Glutamatergic neuron (in vitro differentiated cells): ENCODE measurements at regions not wholly inside any gene's neighbourhood (a gene's known extent, or its start where the extent isn't known, plus 50 kb on each side); places are given as distances from the start of the nearest gene placed in this dataset.

Experiments used
- DNase-seq: peaks from one replicate; pipeline ENCODE4 v3.0.0; 2022
- H3K27ac Mint-ChIP-seq: one replicate; pipeline ENCODE4 v1.8.0; 2020; ENCODE audit warnings: mild to moderate bottlenecking, mixed read lengths, inconsistent platforms; ENCODE audit not compliant: unreplicated experiment
- H3K27me3 Mint-ChIP-seq: one replicate; pipeline ENCODE4 v1.8.0; 2020; ENCODE audit warnings: mild to moderate bottlenecking, moderate library complexity, mixed read lengths, inconsistent platforms; ENCODE audit not compliant: unreplicated experiment
- H3K36me3 Mint-ChIP-seq: one replicate; pipeline ENCODE4 v1.8.0; 2020; ENCODE audit warnings: mild to moderate bottlenecking, mixed read lengths, inconsistent platforms; ENCODE audit not compliant: unreplicated experiment
- H3K4me1 Mint-ChIP-seq: one replicate; pipeline ENCODE4 v1.8.0; 2020; ENCODE audit warnings: mild to moderate bottlenecking, low read depth, mixed read lengths, inconsistent platforms; ENCODE audit not compliant: unreplicated experiment
- H3K4me3 Mint-ChIP-seq: one replicate; pipeline ENCODE4 v1.8.0; 2020; ENCODE audit warnings: mild to moderate bottlenecking, mixed read lengths, inconsistent platforms; ENCODE audit not compliant: unreplicated experiment
- H3K9me3 Mint-ChIP-seq: one replicate; pipeline ENCODE4 v1.8.0; 2020; ENCODE audit warnings: mild to moderate bottlenecking, moderate library complexity, mixed read lengths, inconsistent platforms; ENCODE audit not compliant: unreplicated experiment
- TF ChIP-seq, protein P1 (sequence below): fragments of 200-600 bp; sonication (generic); IDR thresholded peaks from one replicate; pipeline ENCODE4 v1.5.0; 2021; ENCODE audit not compliant: partially characterized antibody, unreplicated experiment

DNA sequence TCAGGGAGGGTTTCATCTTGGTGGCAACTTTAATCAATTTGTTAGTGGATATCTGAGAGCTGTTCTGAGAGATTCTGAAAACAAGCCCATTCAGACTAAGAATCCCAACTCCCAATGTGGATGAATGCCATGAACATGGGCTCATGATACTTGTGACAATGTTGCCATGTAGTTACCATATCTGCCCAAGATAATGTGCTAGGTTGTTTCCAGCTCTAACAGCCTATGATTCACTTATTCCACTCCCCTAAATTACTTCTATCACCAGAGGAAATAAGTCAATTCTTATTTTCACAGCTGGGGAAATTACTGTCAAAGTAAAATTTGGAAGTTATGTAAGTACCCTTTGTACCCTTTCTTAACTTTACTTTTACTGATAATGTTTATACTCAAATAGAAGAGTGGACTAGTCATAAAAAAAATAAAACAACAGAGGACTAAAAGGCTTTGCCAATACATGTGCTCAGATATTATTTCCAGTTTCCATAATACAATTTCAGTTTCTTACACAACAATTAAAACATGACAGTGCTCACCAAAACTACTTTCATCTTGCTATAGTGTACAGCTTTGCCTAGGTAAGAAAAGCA is 1101.7 kb upstream of the INTU start:
- Mint-ChIP-seq H3K4me3 (no peak overlapping the region), H3K36me3 (no peaks in the 10 kb centered on the region), H3K27me3 (no peaks in the 10 kb centered on the region), H3K27ac (no peak overlapping the region), H3K9me3 (no peaks in the 10 kb centered on the region), H3K4me1 (no peaks in the 10 kb centered on the region)
- no peak for DNase-seq
- TF ChIP-seq, protein P1, sequence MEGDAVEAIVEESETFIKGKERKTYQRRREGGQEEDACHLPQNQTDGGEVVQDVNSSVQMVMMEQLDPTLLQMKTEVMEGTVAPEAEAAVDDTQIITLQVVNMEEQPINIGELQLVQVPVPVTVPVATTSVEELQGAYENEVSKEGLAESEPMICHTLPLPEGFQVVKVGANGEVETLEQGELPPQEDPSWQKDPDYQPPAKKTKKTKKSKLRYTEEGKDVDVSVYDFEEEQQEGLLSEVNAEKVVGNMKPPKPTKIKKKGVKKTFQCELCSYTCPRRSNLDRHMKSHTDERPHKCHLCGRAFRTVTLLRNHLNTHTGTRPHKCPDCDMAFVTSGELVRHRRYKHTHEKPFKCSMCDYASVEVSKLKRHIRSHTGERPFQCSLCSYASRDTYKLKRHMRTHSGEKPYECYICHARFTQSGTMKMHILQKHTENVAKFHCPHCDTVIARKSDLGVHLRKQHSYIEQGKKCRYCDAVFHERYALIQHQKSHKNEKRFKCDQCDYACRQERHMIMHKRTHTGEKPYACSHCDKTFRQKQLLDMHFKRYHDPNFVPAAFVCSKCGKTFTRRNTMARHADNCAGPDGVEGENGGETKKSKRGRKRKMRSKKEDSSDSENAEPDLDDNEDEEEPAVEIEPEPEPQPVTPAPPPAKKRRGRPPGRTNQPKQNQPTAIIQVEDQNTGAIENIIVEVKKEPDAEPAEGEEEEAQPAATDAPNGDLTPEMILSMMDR, result no peak

DNA sequence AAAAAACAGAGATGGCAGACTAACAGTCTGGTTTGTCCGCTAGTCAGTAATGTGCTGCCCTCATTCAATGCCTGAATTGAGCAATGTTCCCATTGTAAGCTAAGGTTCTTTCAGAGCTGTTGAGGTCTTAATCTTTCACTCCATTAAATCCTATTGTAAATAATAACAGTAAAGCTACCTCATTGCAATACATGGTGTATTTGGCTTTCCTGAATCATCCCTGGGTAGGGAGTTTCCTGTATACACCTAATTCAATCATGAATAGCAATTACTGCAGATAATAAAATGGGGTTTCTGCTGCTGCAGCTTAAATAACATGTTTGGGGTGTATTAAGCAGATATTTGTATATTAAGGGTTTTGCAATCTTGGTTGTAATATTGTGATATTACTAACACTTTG is 1100.2 kb upstream of the INTU start:
- no peak for DNase-seq
- Mint-ChIP-seq H3K9me3 (peaks cover 1% of the 10 kb centered on the region), H3K4me3 (no peak overlapping the region), H3K27ac (no peak overlapping the region), H3K27me3 (no peaks in the 10 kb centered on the region), H3K4me1 (no peaks in the 10 kb centered on the region), H3K36me3 (no peaks in the 10 kb centered on the region)
- TF ChIP-seq, protein P1, result no peak

DNA sequence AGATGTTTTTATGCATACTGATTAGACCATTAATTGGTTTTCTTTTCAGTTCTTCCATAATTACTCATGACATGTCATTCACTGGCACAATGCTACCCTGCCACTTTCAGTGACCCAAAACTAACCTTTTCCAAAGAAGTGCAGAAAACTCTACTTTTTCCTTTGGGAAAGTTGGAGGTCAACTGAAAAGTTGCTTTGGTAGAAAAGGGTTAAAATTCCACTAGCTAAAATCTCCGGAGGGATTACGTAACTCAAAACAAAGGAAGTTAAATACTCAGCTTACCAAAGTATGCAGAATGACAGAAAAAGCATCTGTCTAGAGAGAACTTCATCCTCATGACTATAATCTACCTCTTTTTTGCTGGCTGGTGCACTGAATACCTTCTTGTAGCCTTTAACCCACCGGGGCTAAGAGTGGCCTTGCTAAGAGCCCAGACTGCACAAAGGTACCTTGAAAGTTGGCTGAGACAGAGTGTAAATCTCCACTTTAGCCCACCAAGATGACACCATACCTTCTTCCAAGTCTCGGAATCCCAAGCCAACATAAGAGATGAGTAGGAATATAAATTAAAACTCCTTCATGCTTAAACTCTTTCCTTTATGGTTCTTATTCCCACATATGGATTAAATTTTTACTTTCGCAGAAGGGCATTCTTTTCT is 1099.5 kb upstream of the INTU start:
- Mint-ChIP-seq H3K36me3 (no peaks in the 10 kb centered on the region), H3K27ac (no peak overlapping the region), H3K9me3 (peaks cover 1% of the 10 kb centered on the region), H3K4me3 (no peak overlapping the region), H3K4me1 (no peaks in the 10 kb centered on the region), H3K27me3 (no peaks in the 10 kb centered on the region)
- no peak for DNase-seq
- TF ChIP-seq, protein P1, result no peak

DNA sequence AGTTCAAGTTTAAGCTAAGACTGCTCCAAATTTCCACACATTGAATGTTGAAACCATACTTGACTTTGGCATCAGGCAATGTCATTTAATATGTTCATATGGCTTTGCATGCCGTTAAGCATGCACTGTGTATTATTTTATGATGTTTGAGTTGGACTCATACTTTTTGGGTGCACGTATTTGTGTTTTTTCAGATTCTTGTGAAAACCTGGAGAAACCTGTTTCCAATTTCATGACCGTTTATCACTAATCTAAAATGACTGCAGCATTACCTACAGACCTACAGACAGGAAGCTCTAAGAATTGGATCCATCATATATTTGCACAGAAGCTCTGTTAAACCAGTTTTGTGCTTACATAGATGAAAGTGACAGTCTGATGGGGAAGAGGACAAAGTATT is 1093.0 kb upstream of the INTU start:
- H3K36me3 Mint-ChIP-seq, result no peaks in the 10 kb centered on the region
- H3K4me1 Mint-ChIP-seq, result peaks cover 2% of the 10 kb centered on the region
- H3K27me3 Mint-ChIP-seq, result no peaks in the 10 kb centered on the region
- no peak overlapping the region for H3K27ac Mint-ChIP-seq
- no peak for DNase-seq
- H3K9me3 Mint-ChIP-seq, result peaks cover 1% of the 10 kb centered on the region
- H3K4me3 Mint-ChIP-seq, result no peak overlapping the region
- TF ChIP-seq, protein P1, result no peak

DNA sequence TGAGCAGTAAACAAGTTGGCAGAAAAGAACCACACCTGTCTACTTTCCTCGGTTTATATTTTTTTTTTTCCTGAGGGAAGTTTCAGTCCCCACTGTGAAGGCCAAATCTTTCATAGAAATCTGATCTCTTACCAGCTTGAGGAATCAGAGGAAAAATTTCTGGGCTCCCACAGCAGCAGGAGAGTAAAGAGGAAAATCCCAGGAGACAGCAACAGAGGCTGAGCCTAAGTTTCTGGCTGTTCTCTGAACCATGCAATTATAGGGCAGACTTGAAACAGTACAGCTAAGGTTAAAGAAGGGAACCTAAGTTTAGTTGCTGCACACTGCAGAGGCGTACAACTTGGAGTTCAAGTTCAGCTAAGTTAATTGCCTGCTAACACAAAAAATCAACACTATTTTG is 1090.9 kb upstream of the INTU start:
- Mint-ChIP-seq H3K9me3 (no peaks in the 10 kb centered on the region), H3K27ac (no peak overlapping the region), H3K4me3 (no peak overlapping the region), H3K36me3 (no peaks in the 10 kb centered on the region), H3K27me3 (no peaks in the 10 kb centered on the region), H3K4me1 (peaks cover 2% of the 10 kb centered on the region)
- TF ChIP-seq, protein P1, result no peak
- no peak for DNase-seq
